Ovary (tissue), 3 donors: ENCODE measurements at regions not wholly inside any gene's neighbourhood (a gene's known extent, or its start where the extent isn't known, plus 50 kb on each side); places are given as distances from the start of the nearest gene placed in this dataset.

Experiments used
- CTCF ChIP-seq, 3 donors: fragments of 450-650 bp in 2 of 3; fragments of 200-600 bp in 1 of 3; IDR thresholded peaks; one replicate each; pipeline versions ENCODE4 v1.5.1 to v1.8.0; 2016 to 2022; ENCODE audit warnings: antibody characterized with exemption in 3 of 3, mild to moderate bottlenecking in 1 of 3
- POLR2A ChIP-seq: fragments of 450-650 bp; IDR thresholded peaks from one replicate; pipeline ENCODE4 v1.6.1; 2017; ENCODE audit warnings: antibody characterized with exemption, mild to moderate bottlenecking, moderate library complexity
- donor health status: DM: no; HTN: no; CAD: no.

GRCh38 chr5:159836691-159837090 lies 79.6 kb upstream of the ADRA1B start:
- TF ChIP-seq CTCF (IDR thresholded peaks at IDR 0.05) (no peak), POLR2A (no peak)
